ENCODE measurements at regions not wholly inside any gene's neighbourhood (a gene's known extent, or its start where the extent isn't known, plus 50 kb on each side); places are given as distances from the start of the nearest gene placed in this dataset.

- TF ChIP-seq MXD3 (CRISPR knock-in tag; IDR thresholded peaks at IDR 0.05) = no peak
- no peak for TF ChIP-seq TCF7L2 (IDR thresholded peaks at IDR 0.05; ENCODE audit: low read depth, low read length)
- TF ChIP-seq SP2 (CRISPR knock-in tag; IDR thresholded peaks at IDR 0.05) = no peak
- no peak for TF ChIP-seq REPIN1 (CRISPR knock-in tag; IDR thresholded peaks at IDR 0.05; ENCODE audit: borderline replicate concordance, low read depth)
- TF ChIP-seq KDM5A (IDR thresholded peaks at IDR 0.05; ENCODE audit: borderline replicate concordance, low read length) = no peak
- no peak for TF ChIP-seq CEBPB (IDR thresholded peaks at IDR 0.05; ENCODE audit: borderline replicate concordance, low read depth, low read length)
- no peak for TF ChIP-seq NFATC3 (CRISPR knock-in tag; IDR thresholded peaks at IDR 0.05)
- no peak for TF ChIP-seq ELF1 (CRISPR knock-in tag; IDR thresholded peaks at IDR 0.05)
Observed at GRCh38 chr14:101349108-101349507, 212.2 kb upstream of the DIO3 start.
